NCI-H2196 (cell line): ENCODE measurements at regions not wholly inside any gene's neighbourhood (a gene's known extent, or its start where the extent isn't known, plus 50 kb on each side); places are given as distances from the start of the nearest gene placed in this dataset.

Source experiments
- DNase-seq: peaks from one replicate; lab custom pipeline; 2025; ENCODE audit not compliant: unreplicated experiment; lab: John Stamatoyannopoulos, UW

- no peak for DNase-seq
Observed at GRCh38 chr6:54991761-54992330, 145.3 kb downstream of the FAM83B start.

GRCh38 chr6:54992789-54993188 is 146.2 kb downstream of the FAM83B start:
- DNase-seq: no peak

GRCh38 chr6:54993294-54993693 is 146.7 kb downstream of the FAM83B start:
- DNase-seq: no peak

GRCh38 chr6:54993948-54994347 is 147.4 kb downstream of the FAM83B start:
- DNase-seq: no peak

- DNase-seq: no peak
Observed at GRCh38 chr6:54998576-54998975, 152.0 kb downstream of the FAM83B start.

- no peak for DNase-seq
Observed at GRCh38 chr6:55003719-55004430, 157.3 kb downstream of the FAM83B start.

- no peak for DNase-seq
Observed at GRCh38 chr6:55009131-55009530, 162.6 kb downstream of the FAM83B start.

- DNase-seq: no peak
Observed at GRCh38 chr6:55011034-55011433, 163.3 kb upstream of the HCRTR2 start.

GRCh38 chr6:55012454-55012853 is 161.9 kb upstream of the HCRTR2 start:
- DNase-seq: no peak

GRCh38 chr6:55014321-55015088 is 159.8 kb upstream of the HCRTR2 start:
- no peak for DNase-seq

- no peak for DNase-seq
Observed at GRCh38 chr6:55016261-55016660, 158.1 kb upstream of the HCRTR2 start.

- DNase-seq: no peak
Observed at GRCh38 chr6:55017555-55018300, 156.6 kb upstream of the HCRTR2 start.

GRCh38 chr6:55019591-55019990 is 154.7 kb upstream of the HCRTR2 start:
- DNase-seq: no peak

- no peak for DNase-seq
Observed at GRCh38 chr6:55023230-55023629, 151.1 kb upstream of the HCRTR2 start.

- no peak for DNase-seq
Observed at GRCh38 chr6:55033016-55033546, 141.2 kb upstream of the HCRTR2 start.

GRCh38 chr6:55034752-55035151 is 139.6 kb upstream of the HCRTR2 start:
- no peak for DNase-seq

GRCh38 chr6:55040102-55040848 is 134.0 kb upstream of the HCRTR2 start:
- no peak for DNase-seq

- DNase-seq: no peak
Observed at GRCh38 chr6:55046869-55047422, 127.4 kb upstream of the HCRTR2 start.

- no peak for DNase-seq
Observed at GRCh38 chr6:55047451-55048044, 126.8 kb upstream of the HCRTR2 start.

GRCh38 chr6:55049866-55050265 is 124.4 kb upstream of the HCRTR2 start:
- no peak for DNase-seq
